HepG2 (cell line): ENCODE measurements at regions not wholly inside any gene's neighbourhood (a gene's known extent, or its start where the extent isn't known, plus 50 kb on each side); places are given as distances from the start of the nearest gene placed in this dataset.
A peak's percentile ranks its signal among the peaks of the same experiment; 100 is the strongest.

ENCODE experiments used
- ATAD3A ChIP-seq: sonication (generic); formaldehyde crosslinking; IDR thresholded peaks from 2 replicates; pipeline ENCODE4 v1.4.0; 2020; ENCODE audit warnings: missing genetic modification reagents
- CERS6 ChIP-seq: sonication (generic); formaldehyde crosslinking; IDR thresholded peaks from 2 replicates; pipeline ENCODE4 v1.5.0; 2020; ENCODE audit warnings: missing genetic modification reagents
- E2F5 ChIP-seq: sonication (generic); formaldehyde crosslinking; conservative IDR thresholded peaks from 2 replicates; pipeline ENCODE4 v1.4.0; 2020; ENCODE audit warnings: missing genetic modification reagents
- EHMT2 ChIP-seq: fragments of 200-600 bp; sonication (generic); IDR thresholded peaks from 2 replicates; pipeline ENCODE4 v1.7.0; 2017; ENCODE audit warnings: antibody characterized with exemption, low read depth, low read length, borderline replicate concordance
- ELF4 ChIP-seq: sonication (generic); formaldehyde crosslinking; IDR thresholded peaks from 2 replicates; pipeline ENCODE4 v1.5.0; 2020; ENCODE audit warnings: missing genetic modification reagents, mild to moderate bottlenecking, moderate library complexity, borderline replicate concordance
- GLI4 ChIP-seq: sonication (generic); formaldehyde crosslinking; IDR thresholded peaks from 2 replicates; pipeline ENCODE4 v1.5.1; 2020; ENCODE audit warnings: missing genetic modification reagents, mild to moderate bottlenecking, moderate library complexity, borderline replicate concordance
- GZF1 ChIP-seq: sonication (generic); formaldehyde crosslinking; IDR thresholded peaks from 2 replicates; pipeline ENCODE4 v1.5.1; 2020; ENCODE audit warnings: mild to moderate bottlenecking, missing genetic modification reagents
- HDAC6 ChIP-seq: fragments of 200-600 bp; sonication (generic); IDR thresholded peaks from 2 replicates; pipeline ENCODE4 v1.7.0; 2017; ENCODE audit warnings: mild to moderate bottlenecking, antibody characterized with exemption, low read length, low read depth
- HIC2 ChIP-seq: sonication (generic); formaldehyde crosslinking; IDR thresholded peaks from 2 replicates; pipeline ENCODE4 v1.9.0; 2022; ENCODE audit warnings: low read depth, missing genetic modification reagents
- IRX3 ChIP-seq: sonication (generic); formaldehyde crosslinking; IDR thresholded peaks from 2 replicates; pipeline ENCODE4 v1.8.1; 2023; ENCODE audit warnings: mild to moderate bottlenecking, low read depth, missing genetic modification reagents, borderline replicate concordance
- MED1 ChIP-seq: sonication (generic); formaldehyde crosslinking; IDR thresholded peaks from 2 replicates; pipeline ENCODE4 v1.4.0; 2020; ENCODE audit warnings: missing genetic modification reagents
- PHF20 ChIP-seq: sonication (generic); formaldehyde crosslinking; IDR thresholded peaks from 2 replicates; pipeline ENCODE4 v1.5.0; 2020; ENCODE audit warnings: mild to moderate bottlenecking, missing genetic modification reagents
- PTBP1 ChIP-seq: fragments of 200-400 bp; formaldehyde crosslinking; IDR thresholded peaks from 2 replicates; pipeline ENCODE4 v1.6.1; 2018; ENCODE audit warnings: low read length, low read depth; ENCODE audit not compliant: poor library complexity, severe bottlenecking
- RARG ChIP-seq: sonication (generic); formaldehyde crosslinking; IDR thresholded peaks from 2 replicates; pipeline ENCODE4 v1.4.0; 2020; ENCODE audit warnings: low read depth, mild to moderate bottlenecking, missing genetic modification reagents
- RXRA ChIP-seq: sonication (generic); formaldehyde crosslinking; IDR thresholded peaks from 2 replicates; pipeline ENCODE4 v1.5.1; 2020; ENCODE audit warnings: missing genetic modification reagents
- SAP130 ChIP-seq: IDR thresholded peaks from 2 replicates; pipeline ENCODE4 v1.6.1; 2016; ENCODE audit warnings: low read depth
- SNAPC2 ChIP-seq: sonication (generic); formaldehyde crosslinking; IDR thresholded peaks from 2 replicates; pipeline ENCODE4 v1.8.1; 2022; ENCODE audit warnings: mild to moderate bottlenecking, missing genetic modification reagents
- SPEN ChIP-seq: sonication (generic); formaldehyde crosslinking; IDR thresholded peaks from 2 replicates; pipeline ENCODE4 v1.5.1; 2020; ENCODE audit warnings: low read depth, mild to moderate bottlenecking, missing genetic modification reagents
- TARDBP ChIP-seq: sonication (generic); formaldehyde crosslinking; IDR thresholded peaks from 2 replicates; pipeline ENCODE4 v1.8.0; 2022; ENCODE audit warnings: mild to moderate bottlenecking, missing genetic modification reagents
- TFAP4 ChIP-seq: sonication (generic); IDR thresholded peaks from 2 replicates; pipeline ENCODE4 v1.6.1; 2016; ENCODE audit warnings: low read depth, borderline replicate concordance
- THAP11 ChIP-seq: IDR thresholded peaks from 2 replicates; pipeline ENCODE4 v1.6.1; 2016; ENCODE audit warnings: missing biosample characterization, missing genetic modification reagents
- ZBTB7A ChIP-seq: sonication (generic); formaldehyde crosslinking; IDR thresholded peaks from 2 replicates; pipeline ENCODE4 v1.8.0; 2022; ENCODE audit warnings: mild to moderate bottlenecking, missing genetic modification reagents
- ZNF251 ChIP-seq: sonication (generic); formaldehyde crosslinking; IDR thresholded peaks from 2 replicates; pipeline ENCODE4 v1.9.0; 2021; ENCODE audit warnings: mild to moderate bottlenecking, missing genetic modification reagents
- ZNF274 ChIP-seq: sonication (generic); formaldehyde crosslinking; IDR thresholded peaks from 2 replicates; pipeline ENCODE4 v1.5.1; 2020; ENCODE audit warnings: mild to moderate bottlenecking, missing genetic modification reagents
- ZNF567 ChIP-seq: sonication (generic); formaldehyde crosslinking; IDR thresholded peaks from 2 replicates; pipeline ENCODE4 v1.8.1; 2023; ENCODE audit warnings: mild to moderate bottlenecking, missing genetic modification reagents, borderline replicate concordance
- ZNF784 ChIP-seq: sonication (generic); formaldehyde crosslinking; IDR thresholded peaks from 2 replicates; pipeline ENCODE4 v1.5.1; 2020; ENCODE audit warnings: missing genetic modification reagents, mild to moderate bottlenecking, borderline replicate concordance

- TF ChIP-seq IRX3 (CRISPR knock-in tag) (no peak), ZNF567 (no peak), EHMT2 (peak; percentile 78), E2F5 (CRISPR knock-in tag) (no peak), RXRA (CRISPR knock-in tag) (no peak; the same call in none of the 2 replicates), SNAPC2 (no peak), ELF4 (CRISPR knock-in tag) (no peak), SPEN (no peak), HDAC6 (no peak), TARDBP (peak; percentile 63; the same call in 1 of the 2 replicates), ZNF274 (peak; percentile 67; the same call in 1 of the 2 replicates), PTBP1 (no peak), GLI4 (no peak), THAP11 (peak; percentile 62), SAP130 (CRISPR knock-in tag) (peak; percentile 71), ZNF784 (CRISPR knock-in tag) (no peak), ATAD3A (no peak; the same call in 1 of the 2 replicates), PHF20 (CRISPR knock-in tag) (no peak), CERS6 (CRISPR knock-in tag) (no peak), HIC2 (CRISPR knock-in tag) (no peak; the same call in 1 of the 2 replicates), ZBTB7A (CRISPR knock-in tag) (no peak), GZF1 (CRISPR knock-in tag) (0 out of 2 replicates have a peak, but pooled peaks have one; percentile 44), ZNF251 (CRISPR knock-in tag) (no peak), TFAP4 (peak; percentile 8; the same call in 1 of the 2 replicates), RARG (CRISPR knock-in tag) (no peak), MED1 (CRISPR knock-in tag) (peak; percentile 52)
These were observed 132.6 kb upstream of the ARHGAP5 start (continued) for GRCh38 chr14:31944256-31945073.
